CD4-positive, alpha-beta T cell treated with Interleukin-4 for 1 hour (primary cell): ENCODE measurements at regions not wholly inside any gene's neighbourhood (a gene's known extent, or its start where the extent isn't known, plus 50 kb on each side); places are given as distances from the start of the nearest gene placed in this dataset.
A peak's percentile ranks its signal among the peaks of the same experiment; 100 is the strongest.
"Not testable (repeated sequence)": the region's sequence is repeated elsewhere in the genome, so short reads cannot be mapped to it uniquely, and the experiment has no call there.

ENCODE experiments used
- DNase-seq, 2 donors: peaks; one replicate each; pipeline ENCODE4 v3.0.0-alpha.2; 2020 to 2022

- DNase-seq, result no peak
Observed at GRCh38 chrX:73940893-73941470, 88.5 kb upstream of the XIST start.

DNA sequence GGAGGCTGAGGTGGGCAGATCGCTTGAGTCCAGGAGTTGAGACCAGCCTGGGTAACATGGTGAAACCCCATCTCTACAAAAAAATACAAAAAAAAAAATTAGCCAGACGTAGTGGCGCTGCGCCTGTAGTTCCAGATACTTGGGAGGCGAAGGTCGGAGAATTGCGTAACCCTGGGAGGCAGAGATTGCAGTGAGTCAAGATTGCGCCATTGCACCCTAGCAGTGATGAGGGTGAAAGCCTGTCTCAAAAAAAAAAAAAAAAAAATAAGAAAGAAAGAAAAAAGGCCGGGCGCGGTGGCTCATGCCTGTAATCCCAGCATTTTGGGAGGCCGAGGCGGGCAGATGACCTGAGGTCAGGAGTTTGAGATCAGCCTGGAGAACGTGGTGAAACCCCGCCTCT is 85.3 kb upstream of the XIST start:
- DNase-seq, result peak in 1 of 2 donors; percentile 48

GRCh38 chrX:73932522-73932921 is 80.0 kb upstream of the XIST start:
- DNase-seq, result no peak

- no peak for DNase-seq
Observed at GRCh38 chrX:73930300-73930699, 77.8 kb upstream of the XIST start.

DNA sequence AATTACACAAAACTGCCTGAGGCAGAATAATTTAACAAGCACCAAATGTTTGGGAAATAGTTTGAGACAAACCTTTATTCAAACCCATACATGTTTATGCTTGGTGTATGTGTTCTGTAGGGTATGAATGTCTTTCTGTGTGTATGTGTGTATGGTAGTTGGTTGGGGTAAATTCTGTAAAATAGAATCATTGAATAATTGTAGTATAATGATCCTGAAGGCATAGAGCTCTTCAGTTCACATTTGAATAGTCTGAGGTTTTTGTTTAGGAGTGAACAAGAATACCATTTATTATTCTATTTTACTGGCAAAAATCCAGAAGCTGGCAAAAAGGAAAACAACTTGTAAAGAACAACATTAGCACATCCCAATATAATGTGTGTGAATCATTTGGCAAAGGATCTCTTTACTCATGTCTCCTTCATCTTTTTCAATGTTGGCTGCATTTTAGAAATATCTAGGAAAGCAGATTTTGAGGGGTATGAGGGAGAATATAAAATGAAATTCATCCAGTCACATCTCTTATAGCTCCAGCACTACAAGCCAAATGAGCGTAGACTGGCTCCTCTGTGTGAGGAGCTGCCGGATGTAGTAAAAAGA is 70.4 kb upstream of the XIST start:
- no peak for DNase-seq

GRCh38 chrX:73916931-73917667 is 64.6 kb upstream of the XIST start:
- no peak for DNase-seq

GRCh38 chrX:73916489-73916888 is 64.0 kb upstream of the XIST start:
- no peak for DNase-seq

- not testable (repeated sequence) for DNase-seq
Observed at GRCh38 chrX:73914792-73915191, 62.3 kb upstream of the XIST start.

DNA sequence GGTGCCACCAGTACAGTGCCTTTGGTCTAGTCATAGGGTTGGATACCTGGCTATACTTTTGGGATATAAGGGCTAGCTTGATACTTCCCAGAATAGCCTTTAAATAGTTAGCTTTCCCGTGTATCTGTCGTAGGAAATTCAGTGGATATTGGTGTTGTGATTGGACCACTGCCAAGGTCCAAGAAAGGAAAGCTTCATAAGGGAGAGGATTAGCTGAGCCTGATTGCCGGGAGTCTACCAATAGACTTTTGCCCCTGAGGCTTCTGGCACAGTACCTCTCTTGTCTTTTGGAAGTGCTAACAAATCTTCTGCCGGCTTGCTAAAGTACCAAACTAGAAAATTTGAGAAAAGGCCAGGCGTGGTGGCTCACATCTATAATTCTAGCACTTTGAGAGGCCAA is 61.1 kb upstream of the XIST start:
- DNase-seq, result no peak

DNA sequence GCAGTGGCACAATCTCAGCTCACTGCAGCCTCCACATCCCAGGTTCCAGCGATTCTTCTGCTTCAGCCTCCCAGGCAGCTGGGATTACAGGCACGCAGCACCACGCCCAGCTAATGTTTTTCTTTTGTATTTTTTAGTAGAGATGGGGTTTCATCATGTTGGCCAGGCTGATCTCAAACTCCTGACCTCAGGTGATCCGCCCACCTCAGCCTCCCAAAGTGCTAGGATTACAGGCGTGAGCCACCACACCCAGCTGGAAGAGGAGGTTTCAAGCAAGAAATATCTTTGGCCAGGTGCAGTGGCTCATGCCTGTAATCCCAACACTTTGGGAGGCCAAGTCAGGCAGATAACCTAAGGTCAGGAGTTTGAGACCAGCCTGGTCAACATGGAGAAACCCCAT is 59.4 kb upstream of the XIST start:
- DNase-seq, result not testable (repeated sequence)

DNA sequence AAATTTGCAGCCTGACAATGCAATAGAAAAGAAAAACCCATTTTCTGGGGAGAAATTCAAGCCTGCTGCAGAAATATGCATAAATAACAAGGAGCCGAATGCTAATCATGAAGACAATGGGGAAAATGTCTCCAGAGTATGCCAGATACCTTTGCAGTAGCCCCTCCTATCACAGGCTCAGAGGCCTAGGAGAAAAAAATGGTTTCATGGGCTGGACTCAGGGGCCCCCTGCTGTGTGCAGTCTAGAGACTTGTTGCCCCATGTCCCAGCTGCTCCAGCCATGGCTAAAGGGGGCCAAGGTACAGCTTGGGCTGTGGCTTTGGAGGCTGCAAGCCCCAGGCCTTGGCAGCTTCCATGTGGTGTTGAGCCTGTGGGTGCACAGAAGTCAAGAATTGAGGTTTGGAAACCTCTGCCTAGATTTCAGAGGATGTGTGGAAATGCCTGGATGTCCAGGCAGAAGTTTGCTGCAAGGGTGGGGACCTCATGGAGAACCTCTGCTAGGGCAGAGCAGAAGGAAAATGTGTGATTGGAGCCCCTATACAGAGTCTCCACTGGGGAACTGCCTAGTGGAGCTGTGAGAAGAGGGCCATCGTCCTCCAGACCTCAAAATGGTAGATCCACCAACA is 53.3 kb upstream of the XIST start:
- DNase-seq, result not testable (repeated sequence)

DNA sequence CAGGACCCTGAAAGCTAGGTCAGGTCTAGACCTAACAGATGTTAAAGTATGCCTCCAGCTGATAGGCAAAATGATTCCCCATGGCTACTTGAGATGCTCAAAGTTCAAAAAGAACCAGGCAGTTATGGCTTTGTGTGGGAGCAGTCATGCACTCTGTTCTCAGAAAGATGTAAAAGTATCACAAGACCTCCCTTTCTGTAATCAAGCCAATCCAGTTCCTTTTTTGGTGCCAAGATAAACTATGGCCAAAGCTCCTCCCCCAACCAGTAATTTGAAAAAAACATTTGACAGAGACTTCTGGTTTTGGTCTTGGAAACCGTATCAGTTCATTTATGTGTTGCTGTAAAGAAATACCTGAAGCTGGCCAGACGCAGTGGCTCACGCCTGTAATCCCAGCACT is 51.4 kb upstream of the XIST start:
- no peak for DNase-seq
